Stimulated activated CD4-positive, alpha-beta T cell treated with anti-CD3 and anti-CD28 coated beads, Interleukin-12 subunit alpha, Interleukin-12 subunit beta, amount 100 ng/mL, for 48 hours (primary cell): ENCODE measurements at regions not wholly inside any gene's neighbourhood (a gene's known extent, or its start where the extent isn't known, plus 50 kb on each side); places are given as distances from the start of the nearest gene placed in this dataset.

Source experiments
- DNase-seq, 3 donors: peaks; one replicate each; pipeline ENCODE4 v3.0.0-alpha.2; 2020; ENCODE audit warnings: low read depth in 2 of 3, low spot score in 1 of 3

DNA sequence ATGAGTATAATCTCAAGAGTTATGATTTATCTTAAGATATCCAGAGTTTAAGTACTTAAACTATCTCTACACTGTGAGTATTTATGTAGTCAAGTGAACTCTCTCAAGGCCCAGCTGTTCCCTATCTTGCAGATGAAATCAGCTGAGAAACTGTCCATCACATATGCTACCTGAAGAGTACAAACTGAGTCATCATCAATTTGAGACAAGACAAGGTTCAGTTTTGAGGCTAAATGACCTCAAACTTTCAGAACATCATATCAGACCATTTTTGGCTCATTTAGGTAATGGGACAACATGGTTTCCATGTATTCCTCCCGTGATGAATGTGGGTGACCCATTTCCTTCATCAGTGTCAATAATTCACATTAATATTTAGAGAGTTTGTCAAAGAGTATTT is 53.1 kb upstream of the AUTS2 start:
- DNase-seq = no peak
